ENCODE measurements at regions not wholly inside any gene's neighbourhood (a gene's known extent, or its start where the extent isn't known, plus 50 kb on each side); places are given as distances from the start of the nearest gene placed in this dataset.

- no peak for DNase-seq
- H3K4me3 Mint-ChIP-seq: no peak overlapping the region
- no peak for TF ChIP-seq CTCF (conservative IDR thresholded peaks at IDR 0.05)
- H3K9me3 Mint-ChIP-seq: peaks cover 0 to 3% of the 10 kb centered on the region in 2 experiments; a peak in 1 of 5 replicates
- Histone ChIP-seq H3K9ac (ENCODE audit: extremely low read depth, insufficient read length, low read length) (no peak overlapping the region), H2BK20ac (ENCODE audit: low read depth, low read length, poor library complexity, severe bottlenecking) (no peak overlapping the region), H3K79me1 (ENCODE audit: insufficient read depth, low read depth, low read length, poor library complexity, severe bottlenecking) (no peaks in the 10 kb centered on the region), H3K4me1 (ENCODE audit: insufficient read depth, low read length) (no peaks in the 10 kb centered on the region), H2BK12ac (ENCODE audit: insufficient read length, low read depth, low read length) (no peak overlapping the region), H4K5ac (ENCODE audit: insufficient read length, low read depth, low read length) (no peak overlapping the region), H3K23ac (ENCODE audit: insufficient read length, low read depth, low read length) (no peak overlapping the region), H4K20me1 (ENCODE audit: control insufficient read depth, insufficient read depth, insufficient read length) (no peaks in the 10 kb centered on the region), H3K56ac (ENCODE audit: insufficient read length, low read depth, low read length) (no peak overlapping the region), H3K4me2 (ENCODE audit: insufficient read depth, insufficient read length, low read length) (no peak overlapping the region), H4K8ac (replicated peaks; ENCODE audit: insufficient read length, low read depth, low read length) (no peak overlapping the region), H3K79me2 (ENCODE audit: insufficient read depth, low read length) (no peaks in the 10 kb centered on the region), H3K9me3 (ENCODE audit: control insufficient read depth, low read depth, low read length) (no peaks in the 10 kb centered on the region), H3K18ac (ENCODE audit: insufficient read length, low read depth, low read length) (no peak overlapping the region), H3K27ac (ENCODE audit: insufficient read length, low read depth, low read length) (no peak overlapping the region), H2BK120ac (ENCODE audit: low read depth, low read length, poor library complexity, severe bottlenecking) (no peak overlapping the region), H3K4ac (ENCODE audit: low read depth, low read length) (no peak overlapping the region), H3K27me3 (ENCODE audit: insufficient read depth, low read length) (no peaks in the 10 kb centered on the region), H2AFZ (ENCODE audit: low read length) (no peak overlapping the region), H4K91ac (ENCODE audit: insufficient read length, low read depth, low read length) (no peak overlapping the region), H3K23me2 (ENCODE audit: insufficient read length, low read depth, low read length, poor library complexity, severe bottlenecking) (no peaks in the 10 kb centered on the region), H3K14ac (ENCODE audit: insufficient read depth, low read length) (no peak overlapping the region), H2BK5ac (ENCODE audit: insufficient read length, low read length) (no peak overlapping the region), H3T11ph (ENCODE audit: low read length) (no peak overlapping the region), H2AK5ac (ENCODE audit: insufficient read length, low read length) (no peak overlapping the region), H2BK15ac (ENCODE audit: low read depth, low read length) (no peak overlapping the region)
- WGBS (ENCODE audit: extremely low coverage, insufficient read length, low lambda C conversion rate): no CpG with 5 or more reads among the region's 4 CpGs
- H3K27ac Mint-ChIP-seq: no peak overlapping the region
- no peaks in the 10 kb centered on the region for H3K36me3 Mint-ChIP-seq (ENCODE audit: insufficient read depth in 1 of 3, low read depth in 3 of 3)
- H3K4me1 Mint-ChIP-seq: peaks cover 14 to 16% of the 10 kb centered on the region in 2 experiments
- no peaks in the 10 kb centered on the region; the same call in 1 of the 2 replicates for H3K27me3 Mint-ChIP-seq (ENCODE audit: low read depth)
Observed at GRCh38 chr6:9834233-9834632, 580.6 kb downstream of the TFAP2A start.

Measured in H9 (cell line).